ENCODE measurements at regions not wholly inside any gene's neighbourhood (a gene's known extent, or its start where the extent isn't known, plus 50 kb on each side); places are given as distances from the start of the nearest gene placed in this dataset.
"Not testable (repeated sequence)": the region's sequence is repeated elsewhere in the genome, so short reads cannot be mapped to it uniquely, and the experiment has no call there.

DNA sequence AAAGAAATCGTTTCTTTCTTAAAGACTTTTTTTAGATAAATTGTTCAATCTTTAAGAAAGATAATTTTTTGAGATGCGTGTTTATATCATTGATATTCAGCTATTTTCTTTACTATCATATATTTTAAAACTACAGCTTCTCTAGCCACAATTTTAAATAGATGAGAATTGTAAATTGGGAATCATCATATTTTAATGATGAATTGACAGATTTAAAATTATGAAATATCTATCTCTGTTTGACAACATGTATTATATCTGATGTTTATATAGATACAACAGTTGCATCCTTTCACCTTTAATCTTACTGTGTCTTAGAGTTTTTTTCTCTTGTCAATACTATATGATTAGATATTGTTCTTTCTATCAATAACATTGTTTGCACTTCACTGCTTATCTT, 762.3 kb upstream of the GJE1 start:
- Histone ChIP-seq H2AFZ (ENCODE audit: low read length) (no peak overlapping the region), H3K9ac (ENCODE audit: low read length) (no peak overlapping the region)

DNA sequence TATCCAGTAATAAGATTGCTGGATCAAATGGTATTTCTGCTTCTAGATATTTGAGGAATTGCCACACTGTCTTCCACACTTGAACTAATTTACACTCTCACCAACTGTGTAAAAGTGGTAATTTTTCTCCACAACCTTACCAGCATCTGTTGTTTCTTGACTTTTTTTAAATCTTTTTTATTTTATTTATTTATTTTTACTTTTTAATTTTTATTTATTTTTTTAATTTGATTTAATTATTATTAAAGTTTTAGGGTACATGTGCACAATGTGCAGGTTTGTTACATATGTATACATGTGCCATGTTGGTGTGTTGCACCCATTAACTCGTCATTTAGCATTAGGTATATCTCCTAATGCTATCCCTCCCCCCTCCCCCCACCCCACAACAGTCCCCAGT, 765.9 kb upstream of the GJE1 start:
- not testable (repeated sequence) for H3K79me2 ChIP-seq (ENCODE audit: low read length); H4K20me1 ChIP-seq (ENCODE audit: insufficient read depth, low read length); H3K36me3 ChIP-seq (replicated peaks; ENCODE audit: insufficient read depth, low read length); H3K4me3 ChIP-seq (ENCODE audit: low read length); DNase-seq; H3F3A ChIP-seq (ENCODE audit: insufficient read depth, low read length); H3K27me3 ChIP-seq (replicated peaks; ENCODE audit: insufficient read depth, low read length); H3K27ac ChIP-seq (ENCODE audit: low read length); H3K9me3 ChIP-seq (replicated peaks; ENCODE audit: insufficient read depth, low read length); H2AFZ ChIP-seq (ENCODE audit: low read length); H3K4me2 ChIP-seq (ENCODE audit: low read depth, low read length); H3K4me1 ChIP-seq (ENCODE audit: low read length); H3K9ac ChIP-seq (ENCODE audit: low read length); H3K9me2 ChIP-seq (replicated peaks; ENCODE audit: insufficient read depth, low read length)

More for the DNA sequence above, 762.3 kb upstream of the GJE1 start:
- Histone ChIP-seq H4K20me1 (ENCODE audit: insufficient read depth, low read length) (no peaks in the 10 kb centered on the region), H3K27ac (ENCODE audit: low read length) (no peak overlapping the region), H3K4me1 (ENCODE audit: low read length) (no peaks in the 10 kb centered on the region), H3K9me3 (replicated peaks; ENCODE audit: insufficient read depth, low read length) (no peaks in the 10 kb centered on the region), H3K79me2 (ENCODE audit: low read length) (no peaks in the 10 kb centered on the region), H3K9me2 (replicated peaks; ENCODE audit: insufficient read depth, low read length) (no peaks in the 10 kb centered on the region), H3F3A (ENCODE audit: insufficient read depth, low read length) (no peaks in the 10 kb centered on the region), H3K27me3 (replicated peaks; ENCODE audit: insufficient read depth, low read length) (no peaks in the 10 kb centered on the region), H3K4me3 (ENCODE audit: low read length) (no peak overlapping the region), H3K4me2 (ENCODE audit: low read depth, low read length) (no peak overlapping the region), H3K36me3 (replicated peaks; ENCODE audit: insufficient read depth, low read length) (no peaks in the 10 kb centered on the region)
- DNase-seq = no peak
- TF ChIP-seq EZH2 (optimal IDR thresholded peaks at IDR 0.05; ENCODE audit: low read depth, low read length) = no peak
- TF ChIP-seq, protein P1, sequence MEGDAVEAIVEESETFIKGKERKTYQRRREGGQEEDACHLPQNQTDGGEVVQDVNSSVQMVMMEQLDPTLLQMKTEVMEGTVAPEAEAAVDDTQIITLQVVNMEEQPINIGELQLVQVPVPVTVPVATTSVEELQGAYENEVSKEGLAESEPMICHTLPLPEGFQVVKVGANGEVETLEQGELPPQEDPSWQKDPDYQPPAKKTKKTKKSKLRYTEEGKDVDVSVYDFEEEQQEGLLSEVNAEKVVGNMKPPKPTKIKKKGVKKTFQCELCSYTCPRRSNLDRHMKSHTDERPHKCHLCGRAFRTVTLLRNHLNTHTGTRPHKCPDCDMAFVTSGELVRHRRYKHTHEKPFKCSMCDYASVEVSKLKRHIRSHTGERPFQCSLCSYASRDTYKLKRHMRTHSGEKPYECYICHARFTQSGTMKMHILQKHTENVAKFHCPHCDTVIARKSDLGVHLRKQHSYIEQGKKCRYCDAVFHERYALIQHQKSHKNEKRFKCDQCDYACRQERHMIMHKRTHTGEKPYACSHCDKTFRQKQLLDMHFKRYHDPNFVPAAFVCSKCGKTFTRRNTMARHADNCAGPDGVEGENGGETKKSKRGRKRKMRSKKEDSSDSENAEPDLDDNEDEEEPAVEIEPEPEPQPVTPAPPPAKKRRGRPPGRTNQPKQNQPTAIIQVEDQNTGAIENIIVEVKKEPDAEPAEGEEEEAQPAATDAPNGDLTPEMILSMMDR (IDR thresholded peaks at IDR 0.05; ENCODE audit: low read length) = no peak
- TF ChIP-seq EZH2phosphoT487 (IDR thresholded peaks at IDR 0.05; ENCODE audit: low read length) = no peak

DNA sequence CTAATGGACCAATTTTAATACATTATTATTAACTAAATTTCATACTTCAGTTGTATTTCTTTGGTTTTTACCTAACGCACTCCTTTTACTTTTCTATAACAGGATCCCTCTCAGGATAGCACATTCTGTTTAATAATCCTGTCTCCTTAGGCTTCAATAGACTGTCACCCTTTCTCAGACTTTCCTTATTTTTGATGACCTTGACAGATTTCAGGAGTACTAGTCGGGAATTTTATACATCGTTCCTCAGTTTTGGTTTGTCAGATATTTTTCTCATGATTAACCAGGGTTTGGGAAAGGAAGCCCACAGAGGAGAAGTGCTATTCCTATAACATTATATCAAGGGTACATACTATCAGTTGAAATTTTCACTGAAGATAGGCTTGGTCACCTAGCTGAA, 768.0 kb upstream of the GJE1 start:
- H3K9ac ChIP-seq (ENCODE audit: low read length) = no peak overlapping the region
- H3K9me2 ChIP-seq (replicated peaks; ENCODE audit: insufficient read depth, low read length) = no peaks in the 10 kb centered on the region
- DNase-seq = no peak
- no peaks in the 10 kb centered on the region for H3K27me3 ChIP-seq (replicated peaks; ENCODE audit: insufficient read depth, low read length)
- TF ChIP-seq, protein P1 (IDR thresholded peaks at IDR 0.05; ENCODE audit: low read length) = no peak
- TF ChIP-seq EZH2phosphoT487 (IDR thresholded peaks at IDR 0.05; ENCODE audit: low read length) (no peak), EZH2 (optimal IDR thresholded peaks at IDR 0.05; ENCODE audit: low read depth, low read length) (no peak)
- H3K4me2 ChIP-seq (ENCODE audit: low read depth, low read length) = no peak overlapping the region
- H3F3A ChIP-seq (ENCODE audit: insufficient read depth, low read length) = no peaks in the 10 kb centered on the region
- no peaks in the 10 kb centered on the region for H4K20me1 ChIP-seq (ENCODE audit: insufficient read depth, low read length)
- H3K4me1 ChIP-seq (ENCODE audit: low read length) = no peaks in the 10 kb centered on the region
- H2AFZ ChIP-seq (ENCODE audit: low read length) = no peak overlapping the region
- no peak overlapping the region for H3K4me3 ChIP-seq (ENCODE audit: low read length)
- no peaks in the 10 kb centered on the region for H3K9me3 ChIP-seq (replicated peaks; ENCODE audit: insufficient read depth, low read length)
- no peak overlapping the region for H3K27ac ChIP-seq (ENCODE audit: low read length)
- no peaks in the 10 kb centered on the region for H3K79me2 ChIP-seq (ENCODE audit: low read length)
- no peaks in the 10 kb centered on the region for H3K36me3 ChIP-seq (replicated peaks; ENCODE audit: insufficient read depth, low read length)

DNA sequence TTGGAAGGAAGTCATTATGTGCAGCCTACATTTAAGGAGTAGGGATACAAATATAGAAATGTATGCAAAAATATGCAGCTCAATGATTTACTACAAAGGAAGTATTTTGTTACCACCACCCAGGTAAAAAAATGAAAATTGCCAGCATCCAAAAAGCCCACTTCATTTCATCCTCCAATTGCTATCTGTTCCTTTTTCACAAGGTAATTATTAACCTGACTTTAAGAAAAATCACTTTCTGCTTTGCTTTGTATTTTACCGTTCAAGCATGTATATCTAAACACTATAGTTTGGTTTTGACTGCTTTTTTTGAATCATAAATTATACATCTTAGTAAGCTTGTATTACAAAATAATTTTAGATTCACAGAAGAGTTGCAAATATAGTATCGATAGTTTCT, 768.5 kb upstream of the GJE1 start:
- Histone ChIP-seq H3K79me2 (ENCODE audit: low read length) (no peaks in the 10 kb centered on the region), H4K20me1 (ENCODE audit: insufficient read depth, low read length) (no peaks in the 10 kb centered on the region), H2AFZ (ENCODE audit: low read length) (no peak overlapping the region), H3K9me2 (replicated peaks; ENCODE audit: insufficient read depth, low read length) (no peaks in the 10 kb centered on the region), H3K4me1 (ENCODE audit: low read length) (no peaks in the 10 kb centered on the region), H3K9ac (ENCODE audit: low read length) (no peak overlapping the region), H3K4me2 (ENCODE audit: low read depth, low read length) (no peak overlapping the region), H3K4me3 (ENCODE audit: low read length) (no peak overlapping the region), H3F3A (ENCODE audit: insufficient read depth, low read length) (no peaks in the 10 kb centered on the region), H3K27ac (ENCODE audit: low read length) (no peak overlapping the region), H3K9me3 (replicated peaks; ENCODE audit: insufficient read depth, low read length) (no peaks in the 10 kb centered on the region), H3K36me3 (replicated peaks; ENCODE audit: insufficient read depth, low read length) (no peaks in the 10 kb centered on the region), H3K27me3 (replicated peaks; ENCODE audit: insufficient read depth, low read length) (no peaks in the 10 kb centered on the region)
- no peak for DNase-seq
- TF ChIP-seq, protein P1 (IDR thresholded peaks at IDR 0.05; ENCODE audit: low read length) = no peak
- no peak for TF ChIP-seq EZH2phosphoT487 (IDR thresholded peaks at IDR 0.05; ENCODE audit: low read length)
- no peak for TF ChIP-seq EZH2 (optimal IDR thresholded peaks at IDR 0.05; ENCODE audit: low read depth, low read length)
